ENCODE measurements at regions not wholly inside any gene's neighbourhood (a gene's known extent, or its start where the extent isn't known, plus 50 kb on each side); places are given as distances from the start of the nearest gene placed in this dataset.

GRCh38 chr3:95752199-95752598, 1062.2 kb upstream of the EPHA6 start:
- Histone ChIP-seq H3K36me3 (replicated peaks in 1 of 2; ENCODE audit: control extremely low read depth in 1 of 2, control insufficient read depth in 1 of 2, extremely low read depth in 1 of 2, insufficient read depth in 2 of 2, low read length in 1 of 2) (no peaks in the 10 kb centered on the region), H3K27ac (ENCODE audit: low read length in 2 of 2) (no peak overlapping the region), H3K4me2 (replicated peaks; ENCODE audit: low read depth, low read length, poor library complexity, severe bottlenecking) (no peak overlapping the region), H3K4me1 (ENCODE audit: control insufficient read depth in 2 of 2, insufficient read depth in 2 of 2, low read length in 2 of 2) (no peaks in the 10 kb centered on the region), H2AFZ (ENCODE audit: insufficient read depth, low read depth, low read length, poor library complexity, severe bottlenecking) (no peak overlapping the region), H3K9me3 (ENCODE audit: control extremely low read depth in 1 of 3, control insufficient read depth in 2 of 3, insufficient read depth in 1 of 3, low read length in 2 of 3) (no peaks in the 10 kb centered on the region), H3K4me3 (ENCODE audit: control extremely low read depth in 1 of 5, extremely low read depth in 1 of 5, insufficient read depth in 1 of 5, low read depth in 2 of 5, low read length in 4 of 5) (no peak overlapping the region), H3K9ac (ENCODE audit: low read length) (no peak overlapping the region), H3K27me3 (replicated peaks in 1 of 4; ENCODE audit: control extremely low read depth in 1 of 4, control insufficient read depth in 3 of 4, insufficient read depth in 4 of 4, low read length in 3 of 4) (no peaks in the 10 kb centered on the region), H3K79me2 (ENCODE audit: control insufficient read depth, insufficient read depth, low read length) (no peaks in the 10 kb centered on the region), H4K20me1 (ENCODE audit: control insufficient read depth, insufficient read depth, low read length, poor library complexity, severe bottlenecking) (no peaks in the 10 kb centered on the region)
- Mint-ChIP-seq H3K4me1 (no peaks in the 10 kb centered on the region), H3K9me3 (ENCODE audit: insufficient read depth) (peaks cover 4% of the 10 kb centered on the region), H3K4me3 (no peak overlapping the region), H3K27me3 (no peaks in the 10 kb centered on the region), H3K27ac (no peak overlapping the region)
- ChIA-PET CTCF (no interaction called here), POLR2A (no interaction called here)
- WGBS (ENCODE audit: insufficient coverage) = 100% methylated on average over 1 of the region's 2 CpGs
- intact Hi-C loops (cut with micrococcal nuclease) = no loop called here
- DNase-seq (no peak), ATAC-seq (ENCODE audit: low read depth) (no peak)
- TF ChIP-seq CTCF (IDR thresholded peaks at IDR 0.05) = no peak
- TF ChIP-seq EZH2 (IDR thresholded peaks at IDR 0.05; ENCODE audit: borderline replicate concordance, insufficient read depth, low read depth, low read length, poor library complexity, severe bottlenecking) = no peak

- Mint-ChIP-seq H3K27ac (no peak overlapping the region), H3K27me3 (no peaks in the 10 kb centered on the region), H3K9me3 (ENCODE audit: insufficient read depth) (peaks cover 2% of the 10 kb centered on the region), H3K4me3 (no peak overlapping the region), H3K4me1 (no peaks in the 10 kb centered on the region)
- TF ChIP-seq CTCF (IDR thresholded peaks at IDR 0.05) (no peak), EZH2 (IDR thresholded peaks at IDR 0.05; ENCODE audit: borderline replicate concordance, insufficient read depth, low read depth, low read length, poor library complexity, severe bottlenecking) (no peak)
- Histone ChIP-seq H2AFZ (ENCODE audit: insufficient read depth, low read depth, low read length, poor library complexity, severe bottlenecking) (no peak overlapping the region), H3K9ac (ENCODE audit: low read length) (no peak overlapping the region), H3K79me2 (ENCODE audit: control insufficient read depth, insufficient read depth, low read length) (no peaks in the 10 kb centered on the region), H4K20me1 (ENCODE audit: control insufficient read depth, insufficient read depth, low read length, poor library complexity, severe bottlenecking) (no peaks in the 10 kb centered on the region), H3K9me3 (ENCODE audit: control extremely low read depth in 1 of 3, control insufficient read depth in 2 of 3, insufficient read depth in 1 of 3, low read length in 2 of 3) (peaks cover 0 to 15% (median 1%) of the 10 kb centered on the region in 3 donors), H3K36me3 (replicated peaks in 1 of 2; ENCODE audit: control extremely low read depth in 1 of 2, control insufficient read depth in 1 of 2, extremely low read depth in 1 of 2, insufficient read depth in 2 of 2, low read length in 1 of 2) (no peaks in the 10 kb centered on the region), H3K4me3 (ENCODE audit: control extremely low read depth in 1 of 5, extremely low read depth in 1 of 5, insufficient read depth in 1 of 5, low read depth in 2 of 5, low read length in 4 of 5) (no peak overlapping the region), H3K4me2 (replicated peaks; ENCODE audit: low read depth, low read length, poor library complexity, severe bottlenecking) (no peak overlapping the region), H3K4me1 (ENCODE audit: control insufficient read depth in 2 of 2, insufficient read depth in 2 of 2, low read length in 2 of 2) (no peaks in the 10 kb centered on the region), H3K27me3 (replicated peaks in 1 of 4; ENCODE audit: control extremely low read depth in 1 of 4, control insufficient read depth in 3 of 4, insufficient read depth in 4 of 4, low read length in 3 of 4) (no peaks in the 10 kb centered on the region), H3K27ac (ENCODE audit: low read length in 2 of 2) (no peak overlapping the region)
- ATAC-seq (ENCODE audit: low read depth) (no peak), DNase-seq (no peak)
- POLR2A ChIA-PET = no interaction called here
- WGBS (ENCODE audit: insufficient coverage) = 83% methylated on average over 4 of the region's 4 CpGs
- intact Hi-C loops (cut with micrococcal nuclease) = no loop called here
- CTCF ChIA-PET = no interaction called here
Observed at GRCh38 chr3:95758707-95759106, 1055.7 kb upstream of the EPHA6 start.

Measured in B cell (primary cell).